ENCODE measurements at regions not wholly inside any gene's neighbourhood (a gene's known extent, or its start where the extent isn't known, plus 50 kb on each side); places are given as distances from the start of the nearest gene placed in this dataset.
A peak's percentile ranks its signal among the peaks of the same experiment; 100 is the strongest.
"Not testable (repeated sequence)": the region's sequence is repeated elsewhere in the genome, so short reads cannot be mapped to it uniquely, and the experiment has no call there.

GRCh38 chr10:100612601-100613595 lies 77.2 kb downstream of the HIF1AN start:
- DNase-seq: no peak

GRCh38 chr10:100613846-100614245 lies 78.1 kb downstream of the HIF1AN start:
- DNase-seq: no peak

GRCh38 chr10:100614429-100615095 lies 78.8 kb downstream of the HIF1AN start:
- no peak for DNase-seq

- DNase-seq: no peak
Observed at GRCh38 chr10:100615241-100615640, 79.5 kb downstream of the HIF1AN start.

- no peak for DNase-seq
Observed at GRCh38 chr10:100615908-100616307, 80.2 kb downstream of the HIF1AN start.

- no peak for DNase-seq
Observed at GRCh38 chr10:100618091-100618615, 82.4 kb downstream of the HIF1AN start.

- no peak for DNase-seq
Observed at GRCh38 chr10:100618632-100619255, 83.0 kb downstream of the HIF1AN start.

- DNase-seq: no peak
Observed at GRCh38 chr10:100620087-100620835, 84.5 kb downstream of the HIF1AN start.

GRCh38 chr10:100621360-100622205 lies 85.8 kb downstream of the HIF1AN start:
- peak; percentile 29 for DNase-seq

- DNase-seq: no peak
Observed at GRCh38 chr10:100622946-100623345, 87.2 kb downstream of the HIF1AN start.

GRCh38 chr10:100623521-100624230 lies 87.9 kb downstream of the HIF1AN start:
- no peak for DNase-seq

GRCh38 chr10:100624298-100624697 lies 88.6 kb downstream of the HIF1AN start:
- no peak for DNase-seq

GRCh38 chr10:100625816-100626215 lies 90.1 kb downstream of the HIF1AN start:
- no peak for DNase-seq

GRCh38 chr10:100628061-100628460 lies 92.3 kb downstream of the HIF1AN start:
- DNase-seq: no peak

- DNase-seq: no peak
Observed at GRCh38 chr10:100631192-100631591, 95.4 kb downstream of the HIF1AN start.

- no peak for DNase-seq
Observed at GRCh38 chr10:100632027-100632426, 96.3 kb downstream of the HIF1AN start.

GRCh38 chr10:100634034-100634433 lies 98.3 kb downstream of the HIF1AN start:
- no peak for DNase-seq

GRCh38 chr10:100636848-100637553 lies 101.3 kb downstream of the HIF1AN start:
- no peak for DNase-seq

- no peak for DNase-seq
Observed at GRCh38 chr10:100637785-100638184, 102.0 kb downstream of the HIF1AN start.

- not testable (repeated sequence) for DNase-seq
Observed at GRCh38 chr10:100638969-100639368, 103.2 kb downstream of the HIF1AN start.

All from activated effector memory CD4-positive, alpha-beta T cell treated with Interleukin-2 at 50 U/mL for 16 hours (primary cell).